Mesenchymal stem cell (in vitro differentiated cells and primary cell): ENCODE measurements at regions not wholly inside any gene's neighbourhood (a gene's known extent, or its start where the extent isn't known, plus 50 kb on each side); places are given as distances from the start of the nearest gene placed in this dataset.
A peak's percentile ranks its signal among the peaks of the same experiment; 100 is the strongest.

ENCODE experiments used
- DNase-seq: peaks from one replicate; pipeline ENCODE4 v3.0.0-alpha.2; 2013
- H2AFZ ChIP-seq: one replicate; pipeline ENCODE4 v1.6.1; 2013; ENCODE audit warnings: low read depth, mild to moderate bottlenecking, control low read depth, inconsistent platforms, low read length, moderate library complexity
- H2AK5ac ChIP-seq: 2 replicates; pipeline ENCODE4 v1.6.1; 2013; ENCODE audit warnings: low read length, moderate library complexity, mild to moderate bottlenecking, inconsistent platforms; ENCODE audit not compliant: severe bottlenecking
- H2BK120ac ChIP-seq: one replicate; pipeline ENCODE4 v1.6.1; 2013; ENCODE audit warnings: low read depth, mild to moderate bottlenecking, inconsistent platforms, low read length, moderate library complexity
- H2BK12ac ChIP-seq, 2 experiments: one replicate each; pipeline ENCODE4 v1.6.1; 2013; ENCODE audit warnings: inconsistent platforms in 2 of 2, low read length in 2 of 2, mild to moderate bottlenecking in 2 of 2, moderate library complexity in 2 of 2, control low read depth in 1 of 2
- H2BK15ac ChIP-seq: one replicate; pipeline ENCODE4 v1.6.1; 2013; ENCODE audit warnings: mild to moderate bottlenecking, low read depth, inconsistent platforms; ENCODE audit not compliant: poor library complexity, severe bottlenecking
- H2BK5ac ChIP-seq: 2 replicates; pipeline ENCODE4 v1.6.1; 2013; ENCODE audit warnings: low read depth, mild to moderate bottlenecking, low read length, control low read depth, inconsistent platforms; ENCODE audit not compliant: poor library complexity, severe bottlenecking
- H3K14ac ChIP-seq, 2 experiments: one replicate each; pipeline ENCODE4 v1.6.1; 2013; ENCODE audit warnings: inconsistent platforms in 2 of 2, low read length in 2 of 2, control low read depth in 1 of 2, mild to moderate bottlenecking in 1 of 2, moderate library complexity in 1 of 2
- H3K18ac ChIP-seq, 2 experiments: one replicate each; pipeline ENCODE4 v1.6.1; 2013; ENCODE audit warnings: inconsistent platforms in 2 of 2, low read length in 2 of 2, control low read depth in 1 of 2, low read depth in 1 of 2, mild to moderate bottlenecking in 1 of 2
- H3K23ac ChIP-seq, 2 experiments: one replicate each; pipeline ENCODE4 v1.6.1; 2013; ENCODE audit warnings: inconsistent platforms in 2 of 2, low read length in 2 of 2, mild to moderate bottlenecking in 2 of 2, moderate library complexity in 2 of 2, control low read depth in 1 of 2
- H3K27ac ChIP-seq: 2 replicates; pipeline ENCODE4 v1.5.1; 2013; ENCODE audit warnings: mild to moderate bottlenecking, moderate library complexity, low read length, control low read depth, inconsistent platforms; ENCODE audit not compliant: poor library complexity, severe bottlenecking
- H3K27me3 ChIP-seq, 2 experiments: 2 replicates each; pipeline versions ENCODE4 v1.6.1 to v1.7.0; 2013; ENCODE audit warnings: low read length in 2 of 2, mild to moderate bottlenecking in 2 of 2, moderate library complexity in 2 of 2, control low read depth in 1 of 2, inconsistent platforms in 1 of 2; ENCODE audit not compliant: control insufficient read depth in 1 of 2, insufficient read depth in 1 of 2
- H3K36me3 ChIP-seq, 2 experiments: 2 replicates each; pipeline versions ENCODE4 v1.6.1 to v1.7.0; 2013; ENCODE audit warnings: low read length in 2 of 2, control low read depth in 1 of 2, inconsistent platforms in 1 of 2, low read depth in 1 of 2, mild to moderate bottlenecking in 1 of 2; ENCODE audit not compliant: insufficient read depth in 2 of 2, control insufficient read depth in 1 of 2
- H3K4ac ChIP-seq, 2 experiments: one replicate each; pipeline ENCODE4 v1.6.1; 2013; ENCODE audit warnings: inconsistent platforms in 2 of 2, low read length in 2 of 2, mild to moderate bottlenecking in 2 of 2, moderate library complexity in 2 of 2, control low read depth in 1 of 2, low read depth in 1 of 2
- H3K4me1 ChIP-seq: 2 replicates; pipeline ENCODE4 v1.6.1; 2013; ENCODE audit warnings: low read depth, low read length, control low read depth; ENCODE audit not compliant: control insufficient read depth, insufficient read depth
- H3K4me2 ChIP-seq: 2 replicates; pipeline ENCODE4 v1.6.1; 2013; ENCODE audit warnings: low read length, mild to moderate bottlenecking, inconsistent platforms; ENCODE audit not compliant: poor library complexity, severe bottlenecking
- H3K4me3 ChIP-seq, 2 experiments: 2 replicates each; pipeline versions ENCODE4 v1.5.1 to v1.7.0; 2013; ENCODE audit warnings: low read length in 2 of 2, mild to moderate bottlenecking in 2 of 2, control low read depth in 1 of 2, low read depth in 1 of 2; ENCODE audit not compliant: insufficient read depth in 1 of 2
- H3K79me1 ChIP-seq: replicated peaks from 2 replicates; pipeline ENCODE4 v1.6.1; 2013; ENCODE audit warnings: mild to moderate bottlenecking, control low read depth, low read length, inconsistent platforms; ENCODE audit not compliant: poor library complexity, severe bottlenecking
- H3K9ac ChIP-seq: 2 replicates; pipeline ENCODE4 v1.7.0; 2013; ENCODE audit warnings: mild to moderate bottlenecking, low read length, moderate library complexity
- H3K9me3 ChIP-seq: 2 replicates; pipeline ENCODE4 v1.7.0; 2013; ENCODE audit warnings: mild to moderate bottlenecking, low read length; ENCODE audit not compliant: control insufficient read depth
- H4K8ac ChIP-seq: one replicate; pipeline ENCODE4 v1.6.1; 2013; ENCODE audit warnings: inconsistent platforms, mild to moderate bottlenecking, low read length, moderate library complexity
- H4K91ac ChIP-seq: one replicate; pipeline ENCODE4 v1.6.1; 2013; ENCODE audit warnings: mild to moderate bottlenecking, low read length, inconsistent platforms
- WGBS: methylation state at CpG from one replicate; pipeline ENCODE4 v1.1.7; 2013; ENCODE audit warnings: mixed read lengths; 5-methylcytosine and 5-hydroxymethylcytosine counted together

DNA sequence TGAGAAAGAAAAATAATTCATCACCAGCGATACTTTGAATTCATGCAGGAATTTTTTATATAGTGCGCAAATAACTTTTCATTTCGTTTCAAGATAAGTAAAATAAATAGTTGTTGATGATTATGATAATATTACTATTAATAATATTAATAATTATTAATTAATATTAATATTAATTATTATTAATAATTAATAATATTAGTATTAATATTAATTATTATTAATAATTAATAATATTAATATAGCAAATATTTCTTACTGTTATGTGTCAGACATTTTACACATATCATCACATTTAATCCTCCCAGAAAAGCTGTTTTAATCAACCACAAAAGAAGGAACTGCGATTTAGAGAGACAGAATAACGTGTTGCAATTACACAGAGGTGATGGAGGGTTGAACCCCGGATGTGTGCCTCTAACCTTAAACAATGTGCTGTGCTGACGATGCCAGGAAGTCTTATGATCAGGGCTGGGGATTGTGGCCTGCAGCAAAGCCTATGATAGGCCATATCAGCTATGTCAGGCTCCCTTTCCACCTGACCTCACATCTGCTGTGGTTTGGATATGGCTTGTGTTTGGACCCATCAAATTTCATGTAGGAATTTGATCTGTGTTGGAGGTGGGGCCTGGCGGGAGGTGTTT is 263.5 kb upstream of the NR2F2 start:
- Histone ChIP-seq H2BK120ac (no peak overlapping the region), H2AFZ (no peak overlapping the region), H4K91ac (no peak overlapping the region), H2BK15ac (peak overlapping the region; percentile 2), H3K4me1 (no peaks in the 10 kb centered on the region), H2BK5ac (no peak overlapping the region), H3K9ac (no peak overlapping the region), H3K27me3 (no peaks in the 10 kb centered on the region), H3K23ac (no peak overlapping the region), H2BK12ac (peak overlapping the region in 1 of 2 experiments; percentile 32), H3K4me3 (no peak overlapping the region), H2AK5ac (no peak overlapping the region), H3K27ac (no peak overlapping the region), H3K18ac (no peak overlapping the region), H4K8ac (no peak overlapping the region), H3K4ac (no peak overlapping the region), H3K79me1 (no peaks in the 10 kb centered on the region), H3K36me3 (no peaks in the 10 kb centered on the region), H3K9me3 (no peaks in the 10 kb centered on the region), H3K14ac (no peak overlapping the region), H3K4me2 (no peak overlapping the region)
- 93% methylated on average over 5 of the region's 8 CpGs for WGBS
- no peak for DNase-seq

DNA sequence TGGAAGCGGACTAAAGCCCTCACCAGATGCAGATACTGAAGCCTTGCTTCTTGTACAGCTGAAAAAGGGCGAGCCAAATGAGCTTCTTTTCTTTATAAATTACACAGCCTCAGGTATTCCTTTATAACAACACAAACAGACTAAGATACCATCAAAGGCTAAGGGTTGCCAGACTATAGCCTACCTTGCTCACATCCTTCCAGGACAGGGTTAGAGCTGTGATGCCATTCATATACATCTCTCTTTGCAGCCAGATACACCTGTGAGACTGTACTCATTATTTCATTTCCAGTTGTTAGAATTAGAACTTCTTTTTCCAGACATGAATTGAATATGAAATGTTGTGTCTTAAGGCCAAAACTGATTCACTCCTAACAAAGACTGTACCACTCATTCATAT is 262.8 kb upstream of the NR2F2 start:
- H3K4me3 ChIP-seq = no peak overlapping the region
- H3K79me1 ChIP-seq = no peaks in the 10 kb centered on the region

DNA sequence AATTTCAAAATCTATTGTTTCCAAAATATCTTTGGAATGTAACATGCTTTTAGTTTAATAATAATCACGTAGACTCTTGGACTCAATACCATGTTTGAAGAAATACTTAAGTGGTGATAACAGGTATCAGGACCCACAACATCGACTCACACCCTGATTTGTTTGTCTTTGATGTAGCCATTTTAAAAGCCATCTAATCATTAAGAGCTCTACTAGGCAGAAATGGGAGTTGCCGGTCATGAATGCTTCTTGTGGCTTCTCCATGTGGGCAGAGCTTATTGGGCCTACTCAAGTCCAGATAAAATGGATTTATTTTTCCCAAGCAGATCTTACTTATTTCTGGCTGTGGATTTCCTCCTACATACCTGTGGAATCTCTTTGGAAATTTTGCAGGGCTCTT is 261.6 kb upstream of the NR2F2 start:
- Histone ChIP-seq H3K27ac (no peak overlapping the region), H3K4me3 (no peak overlapping the region), H3K4ac (no peak overlapping the region), H3K79me1 (no peaks in the 10 kb centered on the region), H3K9me3 (no peaks in the 10 kb centered on the region), H3K18ac (no peak overlapping the region), H3K4me2 (no peak overlapping the region), H2BK120ac (no peak overlapping the region), H2BK12ac (no peak overlapping the region), H3K27me3 (no peaks in the 10 kb centered on the region), H2AFZ (no peak overlapping the region), H2AK5ac (no peak overlapping the region), H3K9ac (no peak overlapping the region), H3K36me3 (no peaks in the 10 kb centered on the region), H3K4me1 (no peaks in the 10 kb centered on the region), H3K23ac (no peak overlapping the region), H4K8ac (no peak overlapping the region), H4K91ac (no peak overlapping the region), H3K14ac (no peak overlapping the region), H2BK15ac (no peak overlapping the region), H2BK5ac (no peak overlapping the region)
- WGBS = 100% methylated on average over 3 of the region's 3 CpGs
- no peak for DNase-seq

More for the DNA sequence above, 262.8 kb upstream of the NR2F2 start:
- Histone ChIP-seq H2BK120ac (no peak overlapping the region), H2BK15ac (peak overlapping the region; percentile 2), H3K23ac (no peak overlapping the region), H3K18ac (no peak overlapping the region), H3K14ac (no peak overlapping the region), H3K27ac (no peak overlapping the region), H3K4me2 (no peak overlapping the region), H3K4me1 (no peaks in the 10 kb centered on the region), H3K27me3 (no peaks in the 10 kb centered on the region), H3K9me3 (no peaks in the 10 kb centered on the region), H3K9ac (no peak overlapping the region), H2AFZ (no peak overlapping the region), H2BK12ac (peak overlapping the region in 1 of 2 experiments; percentile 32), H3K36me3 (no peaks in the 10 kb centered on the region), H4K8ac (no peak overlapping the region), H4K91ac (no peak overlapping the region), H3K4ac (no peak overlapping the region), H2BK5ac (no peak overlapping the region), H2AK5ac (no peak overlapping the region)
- WGBS = 98% methylated on average over 2 of the region's 2 CpGs
- DNase-seq = no peak

DNA sequence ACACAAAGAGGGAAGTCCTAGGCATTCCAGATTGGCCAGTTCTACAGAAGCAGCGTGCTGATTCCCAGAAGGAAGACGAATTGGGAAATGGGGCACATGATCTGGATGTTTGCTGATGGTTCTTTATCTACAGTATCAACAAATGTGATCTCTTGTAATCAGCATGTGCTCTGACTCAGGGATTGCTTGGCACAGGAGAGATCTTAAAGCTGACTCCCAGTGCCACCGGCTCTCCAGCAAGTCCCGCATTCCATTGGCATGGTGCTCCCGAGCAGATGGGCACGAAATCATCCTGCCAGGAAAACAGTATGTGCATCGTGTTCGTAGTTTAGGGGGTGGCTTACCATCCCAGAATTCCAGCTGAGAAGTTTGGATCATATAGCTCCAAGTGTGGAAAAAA is 259.9 kb upstream of the NR2F2 start:
- 95% methylated on average over 7 of the region's 8 CpGs for WGBS
- no peaks in the 10 kb centered on the region for H3K27me3 ChIP-seq
- no peak for DNase-seq
- no peak overlapping the region for H3K9ac ChIP-seq
- peak overlapping the region in 1 of 2 experiments; percentile 67 for H2BK12ac ChIP-seq
- no peak overlapping the region for H2BK15ac ChIP-seq
- H3K4me2 ChIP-seq = no peak overlapping the region
- H3K4me1 ChIP-seq = no peaks in the 10 kb centered on the region
- H3K36me3 ChIP-seq = no peaks in the 10 kb centered on the region
- no peak overlapping the region for H3K18ac ChIP-seq
- no peak overlapping the region for H3K27ac ChIP-seq
- no peak overlapping the region for H4K8ac ChIP-seq
- no peak overlapping the region for H4K91ac ChIP-seq
- H3K4me3 ChIP-seq = no peak overlapping the region
- H2AFZ ChIP-seq = no peak overlapping the region
- no peak overlapping the region for H2BK5ac ChIP-seq
- no peak overlapping the region for H3K23ac ChIP-seq
- no peak overlapping the region for H2BK120ac ChIP-seq
- H3K14ac ChIP-seq = no peak overlapping the region
- H2AK5ac ChIP-seq = no peak overlapping the region
- no peaks in the 10 kb centered on the region for H3K9me3 ChIP-seq
- no peaks in the 10 kb centered on the region for H3K79me1 ChIP-seq
- no peak overlapping the region for H3K4ac ChIP-seq
